ENCODE measurements at regions not wholly inside any gene's neighbourhood (a gene's known extent, or its start where the extent isn't known, plus 50 kb on each side); places are given as distances from the start of the nearest gene placed in this dataset.

- H4K5ac ChIP-seq (ENCODE audit: insufficient read length, low read depth, low read length), result no peak overlapping the region
Measured at GRCh38 chr1:232503497-232503896, 126.4 kb downstream of the SIPA1L2 start.

More at GRCh38 chr1:232503497-232503896, 126.4 kb downstream of the SIPA1L2 start:
- TF ChIP-seq SUZ12 (IDR thresholded peaks at IDR 0.05; ENCODE audit: low read length) (no peak), KDM1A (IDR thresholded peaks at IDR 0.05; ENCODE audit: borderline replicate concordance, low read length) (no peak)
- no peak overlapping the region for H4K91ac ChIP-seq (replicated peaks; ENCODE audit: insufficient read length, low read length)
- WGBS, 2 experiments (ENCODE audit: extremely low coverage in 1 of 2, insufficient coverage in 1 of 2, insufficient read length in 1 of 2, insufficient replicate concordance in 2 of 2, low coverage in 1 of 2, low lambda C conversion rate in 2 of 2, missing lambda C conversion rate in 1 of 2), result 90% methylated on average over 1 of the region's 1 CpG; no CpG with 5 or more reads in 1 of the 2 experiments
- H4K20me1 ChIP-seq (replicated peaks in 1 of 2; ENCODE audit: control insufficient read depth in 1 of 2, insufficient read depth in 2 of 2, low read length in 2 of 2), result no peaks in the 10 kb centered on the region
- H3K79me2 ChIP-seq (ENCODE audit: control insufficient read depth in 1 of 2, insufficient read depth in 2 of 2, low read length in 2 of 2), result no peaks in the 10 kb centered on the region
- POLR2A ChIA-PET (ENCODE audit: partially characterized antibody), result no interaction called here
- H3K9ac ChIP-seq (replicated peaks in 1 of 4; ENCODE audit: extremely low read depth in 1 of 4, low read depth in 3 of 4, low read length in 3 of 4), result no peak overlapping the region
- no peak overlapping the region for H4K8ac ChIP-seq (ENCODE audit: extremely low read depth, insufficient read depth, low read length)
- no peak overlapping the region for H2BK12ac ChIP-seq (ENCODE audit: low read depth, low read length)
- H3K27me3 ChIP-seq (replicated peaks in 1 of 4; ENCODE audit: control insufficient read depth in 3 of 4, extremely low read depth in 1 of 4, insufficient read depth in 3 of 4, low read length in 3 of 4), result no peaks in the 10 kb centered on the region
- no peak overlapping the region for H3K18ac ChIP-seq (ENCODE audit: extremely low read depth, low read length)
- FAIRE-seq (peak; percentile 28), DNase-seq (ENCODE audit: low read depth in 1 of 2, low spot score in 2 of 2) (no peak)
- no peak overlapping the region for H3K4ac ChIP-seq (replicated peaks; ENCODE audit: insufficient read length, low read depth, low read length)
- H2BK15ac ChIP-seq (ENCODE audit: low read length), result no peak overlapping the region
- no peak overlapping the region for H2BK20ac ChIP-seq (ENCODE audit: low read length)
- H3K4me1 ChIP-seq (replicated peaks in 1 of 4; ENCODE audit: control insufficient read depth in 3 of 4, insufficient read depth in 4 of 4, low read length in 3 of 4), result peaks cover 0 to 11% (median 8%) of the 10 kb centered on the region in 4 experiments; a peak in 5 of 7 replicates
- no peak overlapping the region for H3K4me2 ChIP-seq (ENCODE audit: insufficient read depth in 1 of 2, low read depth in 2 of 2, low read length in 2 of 2)
- H3K79me1 ChIP-seq (ENCODE audit: low read depth, low read length), result no peaks in the 10 kb centered on the region
- no peak overlapping the region for H3K4me3 ChIP-seq (ENCODE audit: extremely low read depth in 1 of 4, insufficient read depth in 2 of 4, low read depth in 3 of 4, low read length in 4 of 4)
- H3K27ac ChIP-seq (ENCODE audit: low read depth, low read length), result no peak overlapping the region
- no peak overlapping the region for H2BK120ac ChIP-seq (replicated peaks; ENCODE audit: low read depth, low read length)
- H3K23ac ChIP-seq (ENCODE audit: insufficient read length), result no peak overlapping the region
- no peak overlapping the region for H3K56ac ChIP-seq (replicated peaks; ENCODE audit: insufficient read length, low read depth, low read length)
- H3K36me3 ChIP-seq (ENCODE audit: control insufficient read depth in 2 of 4, insufficient read depth in 4 of 4, low read length in 3 of 4), result no peaks in the 10 kb centered on the region
- no peak overlapping the region for H2AK5ac ChIP-seq (ENCODE audit: low read depth, low read length)
- CTCF ChIA-PET (ENCODE audit: partially characterized antibody), result interaction anchor here (0.8 to 1.1 kb wide), 2 partner anchors 17 to 99 kb away, joined by 3 to 4 read pairs; no protein-coding TSS in a partner anchor
- H3K14ac ChIP-seq (ENCODE audit: insufficient read length), result no peak overlapping the region
- no peaks in the 10 kb centered on the region for H3K9me3 ChIP-seq (ENCODE audit: insufficient read depth in 2 of 2, low read depth in 1 of 2, low read length in 1 of 2)
- no peak overlapping the region for H2AFZ ChIP-seq (ENCODE audit: low read length)
- H3K23me2 ChIP-seq (ENCODE audit: low read depth, low read length), result no peaks in the 10 kb centered on the region
- H2BK5ac ChIP-seq (ENCODE audit: low read depth, low read length), result no peak overlapping the region

Data from H1 (cell line).